H9 (cell line): ENCODE measurements at regions not wholly inside any gene's neighbourhood (a gene's known extent, or its start where the extent isn't known, plus 50 kb on each side); places are given as distances from the start of the nearest gene placed in this dataset.
A peak's percentile ranks its signal among the peaks of the same experiment; 100 is the strongest.

Experiments
- DNase-seq: peaks from one replicate; pipeline ENCODE4 v3.0.0-alpha.2; 2017
- H2AFZ ChIP-seq: one replicate; pipeline ENCODE4 v1.6.1; 2013; ENCODE audit warnings: mild to moderate bottlenecking, low read length, control low read depth, moderate library complexity
- H2AK5ac ChIP-seq: 2 replicates; pipeline ENCODE4 v1.6.1; 2013; ENCODE audit warnings: low read length, control low read depth, mixed read lengths; ENCODE audit not compliant: insufficient read length
- H2BK120ac ChIP-seq: one replicate; pipeline ENCODE4 v1.6.1; 2013; ENCODE audit warnings: low read depth, mild to moderate bottlenecking, low read length, control low read depth, inconsistent platforms; ENCODE audit not compliant: poor library complexity, severe bottlenecking
- H2BK12ac ChIP-seq: 2 replicates; pipeline ENCODE4 v1.6.1; 2013; ENCODE audit warnings: low read length, control low read depth, mixed read lengths, low read depth; ENCODE audit not compliant: insufficient read length
- H2BK15ac ChIP-seq: 2 replicates; pipeline ENCODE4 v1.6.1; 2013; ENCODE audit warnings: low read depth, low read length, control low read depth
- H2BK20ac ChIP-seq: one replicate; pipeline ENCODE4 v1.6.1; 2013; ENCODE audit warnings: low read depth, mild to moderate bottlenecking, low read length, control low read depth, inconsistent platforms; ENCODE audit not compliant: poor library complexity, severe bottlenecking
- H2BK5ac ChIP-seq: 2 replicates; pipeline ENCODE4 v1.6.1; 2013; ENCODE audit warnings: low read length, control low read depth, mixed read lengths; ENCODE audit not compliant: insufficient read length
- H3K14ac ChIP-seq: 2 replicates; pipeline ENCODE4 v1.6.1; 2013; ENCODE audit warnings: low read length, control low read depth; ENCODE audit not compliant: insufficient read depth
- H3K18ac ChIP-seq: 2 replicates; pipeline ENCODE4 v1.6.1; 2013; ENCODE audit warnings: low read depth, mild to moderate bottlenecking, mixed read lengths, low read length, control low read depth; ENCODE audit not compliant: insufficient read length
- H3K23ac ChIP-seq: 2 replicates; pipeline ENCODE4 v1.6.1; 2013; ENCODE audit warnings: low read length, control low read depth, mixed read lengths, low read depth; ENCODE audit not compliant: insufficient read length
- H3K23me2 ChIP-seq: 2 replicates; pipeline ENCODE4 v1.6.1; 2013; ENCODE audit warnings: low read depth, mild to moderate bottlenecking, mixed read lengths, low read length, control low read depth; ENCODE audit not compliant: insufficient read length, poor library complexity, severe bottlenecking
- H3K27ac ChIP-seq: 2 replicates; pipeline ENCODE4 v1.5.1; 2013; ENCODE audit warnings: low read length, control low read depth, mixed read lengths, low read depth; ENCODE audit not compliant: insufficient read length
- H3K27me3 ChIP-seq: 2 replicates; pipeline ENCODE4 v1.6.1; 2013; ENCODE audit warnings: low read length, control low read depth, inconsistent platforms; ENCODE audit not compliant: insufficient read depth
- H3K4ac ChIP-seq: 2 replicates; pipeline ENCODE4 v1.6.1; 2013; ENCODE audit warnings: low read depth, mild to moderate bottlenecking, control low read depth, inconsistent platforms, low read length, moderate library complexity
- H3K4me1 ChIP-seq: 2 replicates; pipeline ENCODE4 v1.6.1; 2013; ENCODE audit warnings: low read length, control low read depth, inconsistent platforms; ENCODE audit not compliant: insufficient read depth
- H3K4me2 ChIP-seq: 2 replicates; pipeline ENCODE4 v1.6.1; 2013; ENCODE audit warnings: low read length, control low read depth, mixed read lengths; ENCODE audit not compliant: insufficient read length, insufficient read depth
- H3K56ac ChIP-seq: 2 replicates; pipeline ENCODE4 v1.6.1; 2013; ENCODE audit warnings: low read depth, mild to moderate bottlenecking, mixed read lengths, low read length, control low read depth; ENCODE audit not compliant: insufficient read length
- H3K79me1 ChIP-seq: 2 replicates; pipeline ENCODE4 v1.6.1; 2013; ENCODE audit warnings: low read depth, mild to moderate bottlenecking, moderate library complexity, low read length, control low read depth, inconsistent platforms; ENCODE audit not compliant: insufficient read depth, poor library complexity, severe bottlenecking
- H3K79me2 ChIP-seq: 2 replicates; pipeline ENCODE4 v1.6.1; 2013; ENCODE audit warnings: low read length, control low read depth, inconsistent platforms; ENCODE audit not compliant: insufficient read depth
- H3K9ac ChIP-seq: 2 replicates; pipeline ENCODE4 v1.6.1; 2013; ENCODE audit warnings: low read length, control low read depth, mixed read lengths; ENCODE audit not compliant: insufficient read length; ENCODE audit errors: extremely low read depth
- H3K9me3 ChIP-seq: one replicate; pipeline ENCODE4 v1.6.1; 2013; ENCODE audit warnings: low read depth, low read length, inconsistent platforms; ENCODE audit not compliant: control insufficient read depth
- H3T11ph ChIP-seq: one replicate; pipeline ENCODE4 v1.6.1; 2013; ENCODE audit warnings: mild to moderate bottlenecking, low read length, control low read depth, inconsistent platforms
- H4K20me1 ChIP-seq: one replicate; pipeline ENCODE4 v1.6.1; 2013; ENCODE audit not compliant: control insufficient read depth, insufficient read length, insufficient read depth
- H4K5ac ChIP-seq: 2 replicates; pipeline ENCODE4 v1.6.1; 2013; ENCODE audit warnings: low read depth, mild to moderate bottlenecking, mixed read lengths, low read length, control low read depth; ENCODE audit not compliant: insufficient read length
- H4K8ac ChIP-seq: replicated peaks from 2 replicates; pipeline ENCODE4 v1.6.1; 2013; ENCODE audit warnings: low read length, control low read depth, mixed read lengths, low read depth; ENCODE audit not compliant: insufficient read length
- H4K91ac ChIP-seq: 2 replicates; pipeline ENCODE4 v1.6.1; 2013; ENCODE audit warnings: low read depth, mild to moderate bottlenecking, moderate library complexity, mixed read lengths, low read length, control low read depth; ENCODE audit not compliant: insufficient read length
- H3K27ac Mint-ChIP-seq, 3 experiments: 2 replicates in 2 of 3; 3 replicates in 1 of 3; pipeline ENCODE4 v1.8.0; 2020 to 2021; ENCODE audit warnings: mixed read lengths in 3 of 3, mild to moderate bottlenecking in 1 of 3, moderate library complexity in 1 of 3
- H3K27me3 Mint-ChIP-seq: 2 replicates; pipeline ENCODE4 v1.8.0; 2021; ENCODE audit warnings: low read depth, mild to moderate bottlenecking, moderate library complexity, mixed read lengths
- H3K36me3 Mint-ChIP-seq, 3 experiments: 2 replicates in 2 of 3; 3 replicates in 1 of 3; pipeline ENCODE4 v1.8.0; 2020 to 2021; ENCODE audit warnings: low read depth in 3 of 3, mixed read lengths in 3 of 3; ENCODE audit not compliant: insufficient read depth in 1 of 3
- H3K4me1 Mint-ChIP-seq, 2 experiments: 2 replicates each; pipeline ENCODE4 v1.8.0; 2020; ENCODE audit warnings: mixed read lengths in 2 of 2
- H3K4me3 Mint-ChIP-seq, 2 experiments: 2 replicates in 1 of 2; 3 replicates in 1 of 2; pipeline ENCODE4 v1.8.0; 2020 to 2021; ENCODE audit warnings: mild to moderate bottlenecking in 2 of 2, mixed read lengths in 2 of 2, moderate library complexity in 1 of 2
- H3K9me3 Mint-ChIP-seq, 2 experiments: 2 replicates in 1 of 2; 3 replicates in 1 of 2; pipeline ENCODE4 v1.8.0; 2020; ENCODE audit warnings: mild to moderate bottlenecking in 2 of 2, mixed read lengths in 2 of 2, moderate library complexity in 1 of 2
- CTCF ChIP-seq: fragments of 200-600 bp; sonication (generic); conservative IDR thresholded peaks from 3 replicates; pipeline ENCODE4 v1.8.0; 2021; ENCODE audit warnings: antibody characterized with exemption, mild to moderate bottlenecking
- WGBS: extraction: QIAGEN DNeasy Blood & Tissue Kit; methylation state at CpG from one replicate; pipeline ENCODE4 v1.1.7; 2013; ENCODE audit warnings: missing lambda C conversion rate, low lambda C conversion rate, mixed read lengths; ENCODE audit not compliant: insufficient read length; ENCODE audit errors: extremely low coverage; 5-methylcytosine and 5-hydroxymethylcytosine counted together

GRCh38 chr7:51644216-51644615 lies 327.6 kb upstream of the COBL start:
- Histone ChIP-seq H4K20me1 (no peaks in the 10 kb centered on the region), H3K27me3 (no peaks in the 10 kb centered on the region), H2AFZ (no peak overlapping the region), H3K27ac (no peak overlapping the region), H2BK20ac (no peak overlapping the region), H3K4me1 (no peaks in the 10 kb centered on the region), H4K91ac (no peak overlapping the region), H3K9me3 (no peaks in the 10 kb centered on the region), H3K9ac (no peak overlapping the region), H3K79me1 (no peaks in the 10 kb centered on the region), H4K8ac (no peak overlapping the region), H3K18ac (no peak overlapping the region), H2AK5ac (no peak overlapping the region), H3K23ac (no peak overlapping the region), H3K56ac (no peak overlapping the region), H2BK5ac (no peak overlapping the region), H3K14ac (no peak overlapping the region), H2BK15ac (no peak overlapping the region), H3K4me2 (no peak overlapping the region), H3K4ac (no peak overlapping the region), H3K79me2 (no peaks in the 10 kb centered on the region), H3T11ph (no peak overlapping the region), H2BK12ac (no peak overlapping the region), H3K23me2 (no peaks in the 10 kb centered on the region), H2BK120ac (no peak overlapping the region), H4K5ac (no peak overlapping the region)
- Mint-ChIP-seq H3K27ac (peak overlapping the region in 1 of 3 experiments; percentile 68; a peak in 1 of 7 replicates), H3K4me3 (no peak overlapping the region), H3K9me3 (peaks cover 0 to 3% of the 10 kb centered on the region in 2 experiments; a peak in 1 of 5 replicates), H3K36me3 (peaks cover 0 to 6% (median 0%) of the 10 kb centered on the region in 3 experiments; a peak in 2 of 7 replicates), H3K4me1 (peaks cover 11 to 16% of the 10 kb centered on the region in 2 experiments), H3K27me3 (peaks cover 3% of the 10 kb centered on the region)
- DNase-seq, result no peak
- no CpG with 5 or more reads among the region's 2 CpGs for WGBS
- TF ChIP-seq CTCF, result no peak
